Body of pancreas (tissue), 4 donors: ENCODE measurements at regions not wholly inside any gene's neighbourhood (a gene's known extent, or its start where the extent isn't known, plus 50 kb on each side); places are given as distances from the start of the nearest gene placed in this dataset.
"Not testable (repeated sequence)": the region's sequence is repeated elsewhere in the genome, so short reads cannot be mapped to it uniquely, and the experiment has no call there.

Source experiments
- POLR2A ChIP-seq, 3 donors: fragments of 450-650 bp; IDR thresholded peaks; one replicate each; pipeline ENCODE4 v1.6.1; 2016; ENCODE audit warnings: antibody characterized with exemption in 3 of 3, mild to moderate bottlenecking in 2 of 3
- TF ChIP-seq, protein P1 (sequence below), 7 experiments: fragments of 450-650 bp in 4 of 7; fragments of 200-600 bp in 3 of 7; sonication (generic) in 3 of 7; IDR thresholded peaks; one replicate each; pipeline ENCODE4 v1.5.1; 2016 to 2019; ENCODE audit warnings: antibody characterized with exemption in 7 of 7

GRCh38 chr11:93926099-93926498 lies 75.7 kb upstream of the VSTM5 start:
- TF ChIP-seq, protein P1, sequence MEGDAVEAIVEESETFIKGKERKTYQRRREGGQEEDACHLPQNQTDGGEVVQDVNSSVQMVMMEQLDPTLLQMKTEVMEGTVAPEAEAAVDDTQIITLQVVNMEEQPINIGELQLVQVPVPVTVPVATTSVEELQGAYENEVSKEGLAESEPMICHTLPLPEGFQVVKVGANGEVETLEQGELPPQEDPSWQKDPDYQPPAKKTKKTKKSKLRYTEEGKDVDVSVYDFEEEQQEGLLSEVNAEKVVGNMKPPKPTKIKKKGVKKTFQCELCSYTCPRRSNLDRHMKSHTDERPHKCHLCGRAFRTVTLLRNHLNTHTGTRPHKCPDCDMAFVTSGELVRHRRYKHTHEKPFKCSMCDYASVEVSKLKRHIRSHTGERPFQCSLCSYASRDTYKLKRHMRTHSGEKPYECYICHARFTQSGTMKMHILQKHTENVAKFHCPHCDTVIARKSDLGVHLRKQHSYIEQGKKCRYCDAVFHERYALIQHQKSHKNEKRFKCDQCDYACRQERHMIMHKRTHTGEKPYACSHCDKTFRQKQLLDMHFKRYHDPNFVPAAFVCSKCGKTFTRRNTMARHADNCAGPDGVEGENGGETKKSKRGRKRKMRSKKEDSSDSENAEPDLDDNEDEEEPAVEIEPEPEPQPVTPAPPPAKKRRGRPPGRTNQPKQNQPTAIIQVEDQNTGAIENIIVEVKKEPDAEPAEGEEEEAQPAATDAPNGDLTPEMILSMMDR (IDR thresholded peaks at IDR 0.05), result not testable (repeated sequence)
- TF ChIP-seq POLR2A (IDR thresholded peaks at IDR 0.05), result not testable (repeated sequence)
